Neuronal stem cell (in vitro differentiated cells): ENCODE measurements at regions not wholly inside any gene's neighbourhood (a gene's known extent, or its start where the extent isn't known, plus 50 kb on each side); places are given as distances from the start of the nearest gene placed in this dataset.

ENCODE experiments used
- DNase-seq: peaks from one replicate; pipeline ENCODE4 v3.0.0-alpha.2; 2013; ENCODE audit warnings: low spot score
- H2AFZ ChIP-seq: one replicate; pipeline ENCODE4 v1.6.1; 2013; ENCODE audit warnings: mild to moderate bottlenecking, low read length, inconsistent platforms
- H2AK5ac ChIP-seq: 2 replicates; pipeline ENCODE4 v1.6.1; 2013; ENCODE audit warnings: low read depth, mild to moderate bottlenecking, inconsistent platforms, low read length, moderate library complexity, mixed read lengths
- H2BK120ac ChIP-seq: 2 replicates; pipeline ENCODE4 v1.6.1; 2013; ENCODE audit warnings: low read depth, mild to moderate bottlenecking, inconsistent platforms, low read length, moderate library complexity, mixed read lengths
- H2BK12ac ChIP-seq: one replicate; pipeline ENCODE4 v1.6.1; 2013; ENCODE audit warnings: low read length, inconsistent platforms
- H2BK15ac ChIP-seq: 2 replicates; pipeline ENCODE4 v1.6.1; 2013; ENCODE audit warnings: mild to moderate bottlenecking, low read length, inconsistent platforms, mixed read lengths
- H2BK5ac ChIP-seq: one replicate; pipeline ENCODE4 v1.6.1; 2013; ENCODE audit warnings: inconsistent platforms, mild to moderate bottlenecking, low read length, moderate library complexity
- H3K14ac ChIP-seq: one replicate; pipeline ENCODE4 v1.6.1; 2013; ENCODE audit warnings: low read length, inconsistent platforms
- H3K18ac ChIP-seq: 2 replicates; pipeline ENCODE4 v1.6.1; 2013; ENCODE audit warnings: low read length, inconsistent platforms
- H3K23ac ChIP-seq: 2 replicates; pipeline ENCODE4 v1.6.1; 2013; ENCODE audit warnings: low read depth, mild to moderate bottlenecking, mixed read lengths, low read length, inconsistent platforms; ENCODE audit not compliant: poor library complexity
- H3K27ac ChIP-seq: replicated peaks from 3 replicates; pipeline ENCODE4 v1.5.1; 2013; ENCODE audit warnings: low read length, inconsistent platforms
- H3K27me3 ChIP-seq, 3 experiments: 2 replicates each; pipeline ENCODE4 v1.6.1; 2013; ENCODE audit warnings: low read length in 3 of 3, mild to moderate bottlenecking in 2 of 3, inconsistent platforms in 1 of 3, low read depth in 1 of 3, mixed read lengths in 1 of 3, moderate library complexity in 1 of 3; ENCODE audit not compliant: control insufficient read depth in 3 of 3, insufficient read depth in 3 of 3
- H3K36me3 ChIP-seq, 2 donors: replicated peaks in 1 of 2; 2 replicates each; pipeline ENCODE4 v1.6.1; 2013; ENCODE audit warnings: low read length in 2 of 2; ENCODE audit not compliant: control insufficient read depth in 2 of 2, insufficient read depth in 2 of 2
- H3K4ac ChIP-seq: 2 replicates; pipeline ENCODE4 v1.6.1; 2013; ENCODE audit warnings: inconsistent platforms, mild to moderate bottlenecking, low read length, moderate library complexity
- H3K4me1 ChIP-seq, 2 donors: 1 replicate in 1 of 2; 2 replicates in 1 of 2; pipeline ENCODE4 v1.6.1; 2013; ENCODE audit warnings: low read length in 2 of 2, low read depth in 1 of 2; ENCODE audit not compliant: control insufficient read depth in 2 of 2, insufficient read depth in 1 of 2
- H3K4me2 ChIP-seq: one replicate; pipeline ENCODE4 v1.6.1; 2013; ENCODE audit warnings: mild to moderate bottlenecking, low read length, inconsistent platforms; ENCODE audit not compliant: insufficient read depth, poor library complexity, severe bottlenecking
- H3K4me3 ChIP-seq, 2 donors: 2 replicates each; pipeline ENCODE4 v1.5.1; 2013; ENCODE audit warnings: low read length in 2 of 2, mild to moderate bottlenecking in 2 of 2, inconsistent platforms in 1 of 2, moderate library complexity in 1 of 2
- H3K79me1 ChIP-seq: one replicate; pipeline ENCODE4 v1.6.1; 2013; ENCODE audit warnings: low read depth, mild to moderate bottlenecking, inconsistent platforms, low read length, moderate library complexity
- H3K9ac ChIP-seq: one replicate; pipeline ENCODE4 v1.6.1; 2013; ENCODE audit warnings: mild to moderate bottlenecking, low read depth, low read length, inconsistent platforms; ENCODE audit not compliant: poor library complexity
- H3K9me3 ChIP-seq, 2 donors: replicated peaks in 1 of 2; 2 replicates each; pipeline versions ENCODE3 to v1.6.1; 2013; ENCODE audit warnings: low read length in 2 of 2, mild to moderate bottlenecking in 2 of 2, inconsistent platforms in 1 of 2, low read depth in 1 of 2, mixed read lengths in 1 of 2, moderate library complexity in 1 of 2; ENCODE audit not compliant: control insufficient read depth in 2 of 2, insufficient read depth in 1 of 2
- H4K8ac ChIP-seq: one replicate; pipeline ENCODE4 v1.6.1; 2013; ENCODE audit warnings: low read depth, mild to moderate bottlenecking, inconsistent platforms, low read length, moderate library complexity
- H4K91ac ChIP-seq: one replicate; pipeline ENCODE4 v1.6.1; 2013; ENCODE audit warnings: low read length, low read depth, mild to moderate bottlenecking, inconsistent platforms; ENCODE audit not compliant: poor library complexity
- WGBS, 2 donors: extraction: QIAGEN DNeasy Blood & Tissue Kit; methylation state at CpG; one replicate each; pipeline ENCODE4 v1.1.7; 2013; ENCODE audit warnings: missing lambda C conversion rate in 2 of 2, mixed read lengths in 1 of 2; ENCODE audit not compliant: insufficient read length in 2 of 2, insufficient replicate concordance in 1 of 2; ENCODE audit errors: extremely low coverage in 2 of 2; 5-methylcytosine and 5-hydroxymethylcytosine counted together

GRCh38 chr2:61733563-61733962 lies 120.3 kb downstream of the FAM161A start:
- no peak overlapping the region for H3K27ac ChIP-seq
- no peak overlapping the region for H3K4me2 ChIP-seq
- no peaks in the 10 kb centered on the region for H3K79me1 ChIP-seq
- H2BK15ac ChIP-seq: no peak overlapping the region
- H3K36me3 ChIP-seq: no peaks in the 10 kb centered on the region
- no peak overlapping the region for H2BK12ac ChIP-seq
- no peak overlapping the region for H3K9ac ChIP-seq
- no peak overlapping the region for H3K4ac ChIP-seq
- H3K4me1 ChIP-seq: no peaks in the 10 kb centered on the region
- H3K14ac ChIP-seq: no peak overlapping the region
- no peaks in the 10 kb centered on the region for H3K27me3 ChIP-seq
- no peak overlapping the region for H2AK5ac ChIP-seq
- no peak for DNase-seq
- H4K8ac ChIP-seq: no peak overlapping the region
- H2AFZ ChIP-seq: no peak overlapping the region
- no peaks in the 10 kb centered on the region for H3K9me3 ChIP-seq
- no peak overlapping the region for H2BK5ac ChIP-seq
- no peak overlapping the region for H3K18ac ChIP-seq
- WGBS, 2 donors: no CpG with 5 or more reads among the region's 2 CpGs
- no peak overlapping the region for H3K23ac ChIP-seq
- H4K91ac ChIP-seq: no peak overlapping the region
- no peak overlapping the region for H3K4me3 ChIP-seq
- no peak overlapping the region for H2BK120ac ChIP-seq

GRCh38 chr2:61732787-61733186 lies 121.1 kb downstream of the FAM161A start:
- Histone ChIP-seq H4K91ac (no peak overlapping the region), H3K27me3 (no peaks in the 10 kb centered on the region), H3K36me3 (no peaks in the 10 kb centered on the region), H3K14ac (no peak overlapping the region), H2AK5ac (no peak overlapping the region), H2BK12ac (no peak overlapping the region), H3K79me1 (no peaks in the 10 kb centered on the region), H2BK120ac (no peak overlapping the region), H3K9ac (no peak overlapping the region), H3K18ac (no peak overlapping the region), H2BK15ac (no peak overlapping the region), H3K9me3 (no peaks in the 10 kb centered on the region), H3K4me1 (no peaks in the 10 kb centered on the region), H2AFZ (no peak overlapping the region), H3K4ac (no peak overlapping the region), H3K4me2 (no peak overlapping the region), H3K4me3 (no peak overlapping the region), H4K8ac (no peak overlapping the region), H3K23ac (no peak overlapping the region), H3K27ac (no peak overlapping the region), H2BK5ac (no peak overlapping the region)
- DNase-seq: no peak

GRCh38 chr2:61727746-61728145 lies 126.1 kb downstream of the FAM161A start:
- Histone ChIP-seq H2AK5ac (no peak overlapping the region), H3K9ac (no peak overlapping the region), H4K8ac (no peak overlapping the region), H2BK5ac (no peak overlapping the region), H3K4me2 (no peak overlapping the region), H2BK15ac (no peak overlapping the region), H3K27ac (no peak overlapping the region), H3K79me1 (no peaks in the 10 kb centered on the region), H3K18ac (no peak overlapping the region), H3K4me3 (no peak overlapping the region), H3K14ac (no peak overlapping the region), H3K36me3 (no peaks in the 10 kb centered on the region), H4K91ac (no peak overlapping the region), H3K23ac (no peak overlapping the region), H2AFZ (no peak overlapping the region), H3K4me1 (no peaks in the 10 kb centered on the region), H3K27me3 (no peaks in the 10 kb centered on the region), H2BK120ac (no peak overlapping the region), H2BK12ac (no peak overlapping the region), H3K4ac (no peak overlapping the region), H3K9me3 (peaks cover 2% of the 10 kb centered on the region in 2 donors)
- WGBS, 2 donors: no CpG with 5 or more reads among the region's 1 CpG
- no peak for DNase-seq

- H3K36me3 ChIP-seq: no peaks in the 10 kb centered on the region
- H3K23ac ChIP-seq: no peak overlapping the region
- no peak overlapping the region for H2AFZ ChIP-seq
- H4K8ac ChIP-seq: no peak overlapping the region
- H2BK12ac ChIP-seq: no peak overlapping the region
- no peak overlapping the region for H2BK15ac ChIP-seq
- no peak overlapping the region for H3K4ac ChIP-seq
- H3K79me1 ChIP-seq: no peaks in the 10 kb centered on the region
- H3K18ac ChIP-seq: no peak overlapping the region
- H4K91ac ChIP-seq: no peak overlapping the region
- no peak overlapping the region for H3K14ac ChIP-seq
- no peak overlapping the region for H2BK120ac ChIP-seq
- no peak overlapping the region for H3K9ac ChIP-seq
- H3K9me3 ChIP-seq: peaks cover 2% of the 10 kb centered on the region in 2 donors
- WGBS, 2 donors: no CpG with 5 or more reads among the region's 1 CpG
- no peak for DNase-seq
- H3K4me2 ChIP-seq: no peak overlapping the region
- H2AK5ac ChIP-seq: no peak overlapping the region
- H3K4me1 ChIP-seq: no peaks in the 10 kb centered on the region
- H3K27ac ChIP-seq: no peak overlapping the region
- no peak overlapping the region for H3K4me3 ChIP-seq
- no peak overlapping the region for H2BK5ac ChIP-seq
- H3K27me3 ChIP-seq: no peaks in the 10 kb centered on the region
Observed at GRCh38 chr2:61726456-61727209, 127.2 kb downstream of the FAM161A start.
